HL-60 (cell line): ENCODE measurements at regions not wholly inside any gene's neighbourhood (a gene's known extent, or its start where the extent isn't known, plus 50 kb on each side); places are given as distances from the start of the nearest gene placed in this dataset.

Experiments used
- DNase-seq, 2 experiments: peaks; one replicate each; pipeline ENCODE4 v3.0.0-alpha.2; 2010 to 2020; ENCODE audit warnings: low read depth in 1 of 2, low spot score in 1 of 2
- H3K27ac ChIP-seq: fragments of 250-450 bp; sonication (Bioruptor Pico); replicated peaks from 2 replicates; pipeline ENCODE4 v1.5.1; 2020; ENCODE audit warnings: mild to moderate bottlenecking, moderate library complexity
- H3K27me3 ChIP-seq: fragments of 250-450 bp; sonication (Bioruptor Pico); 2 replicates; pipeline ENCODE4 v1.5.1; 2021; ENCODE audit warnings: mild to moderate bottlenecking, moderate library complexity; ENCODE audit not compliant: insufficient read depth, poor library complexity, severe bottlenecking
- H3K4me3 ChIP-seq: replicated peaks from 2 replicates; pipeline ENCODE4 v1.5.1; 2011; ENCODE audit warnings: mild to moderate bottlenecking, control low read depth, low read length; ENCODE audit not compliant: insufficient read depth
- GABPA ChIP-seq: IDR thresholded peaks from 2 replicates; pipeline ENCODE4 v1.6.1; 2012; ENCODE audit warnings: low read depth
- POLR2AphosphoS5 ChIP-seq: IDR thresholded peaks from 2 replicates; pipeline ENCODE4 v1.6.1; 2012; ENCODE audit warnings: low read depth
- SPI1 ChIP-seq: IDR thresholded peaks from 2 replicates; pipeline ENCODE4 v1.6.1; 2012; ENCODE audit warnings: low read depth, mild to moderate bottlenecking, borderline replicate concordance
- TF ChIP-seq, protein P1 (sequence below): IDR thresholded peaks from one replicate; pipeline ENCODE4 v1.5.1; 2011; ENCODE audit warnings: low read length, control low read depth, inconsistent platforms; ENCODE audit not compliant: insufficient read depth
- TF ChIP-seq, protein P2 (sequence below): IDR thresholded peaks from 2 replicates; pipeline ENCODE4 v1.6.1; 2012; ENCODE audit warnings: low read depth; ENCODE audit not compliant: insufficient replicate concordance

DNA sequence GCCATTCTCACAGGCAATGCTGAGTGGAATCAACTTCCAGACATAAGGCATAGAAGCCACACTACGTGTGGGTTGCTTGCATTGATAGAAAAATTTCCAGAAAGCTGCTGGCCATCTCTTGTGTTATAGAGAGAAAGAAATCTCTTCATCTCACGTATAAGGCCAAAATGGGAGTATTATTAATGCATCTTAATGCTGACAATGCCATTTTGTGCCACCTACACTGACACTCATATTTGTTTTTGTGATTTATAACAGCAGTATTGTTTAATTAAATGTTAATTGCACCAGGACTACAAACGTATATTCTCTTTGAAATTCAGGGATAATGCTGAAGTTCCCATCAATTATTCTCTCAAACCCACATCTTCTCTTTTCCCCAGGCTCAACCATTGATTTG is 56.1 kb upstream of the TMEM132D start:
- Histone ChIP-seq H3K27ac (no peak overlapping the region), H3K4me3 (no peak overlapping the region), H3K27me3 (no peaks in the 10 kb centered on the region)
- no peak for DNase-seq
- TF ChIP-seq SPI1 (no peak), GABPA (no peak), POLR2AphosphoS5 (no peak)
- TF ChIP-seq, protein P1, sequence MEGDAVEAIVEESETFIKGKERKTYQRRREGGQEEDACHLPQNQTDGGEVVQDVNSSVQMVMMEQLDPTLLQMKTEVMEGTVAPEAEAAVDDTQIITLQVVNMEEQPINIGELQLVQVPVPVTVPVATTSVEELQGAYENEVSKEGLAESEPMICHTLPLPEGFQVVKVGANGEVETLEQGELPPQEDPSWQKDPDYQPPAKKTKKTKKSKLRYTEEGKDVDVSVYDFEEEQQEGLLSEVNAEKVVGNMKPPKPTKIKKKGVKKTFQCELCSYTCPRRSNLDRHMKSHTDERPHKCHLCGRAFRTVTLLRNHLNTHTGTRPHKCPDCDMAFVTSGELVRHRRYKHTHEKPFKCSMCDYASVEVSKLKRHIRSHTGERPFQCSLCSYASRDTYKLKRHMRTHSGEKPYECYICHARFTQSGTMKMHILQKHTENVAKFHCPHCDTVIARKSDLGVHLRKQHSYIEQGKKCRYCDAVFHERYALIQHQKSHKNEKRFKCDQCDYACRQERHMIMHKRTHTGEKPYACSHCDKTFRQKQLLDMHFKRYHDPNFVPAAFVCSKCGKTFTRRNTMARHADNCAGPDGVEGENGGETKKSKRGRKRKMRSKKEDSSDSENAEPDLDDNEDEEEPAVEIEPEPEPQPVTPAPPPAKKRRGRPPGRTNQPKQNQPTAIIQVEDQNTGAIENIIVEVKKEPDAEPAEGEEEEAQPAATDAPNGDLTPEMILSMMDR, result no peak
- TF ChIP-seq, protein P2, sequence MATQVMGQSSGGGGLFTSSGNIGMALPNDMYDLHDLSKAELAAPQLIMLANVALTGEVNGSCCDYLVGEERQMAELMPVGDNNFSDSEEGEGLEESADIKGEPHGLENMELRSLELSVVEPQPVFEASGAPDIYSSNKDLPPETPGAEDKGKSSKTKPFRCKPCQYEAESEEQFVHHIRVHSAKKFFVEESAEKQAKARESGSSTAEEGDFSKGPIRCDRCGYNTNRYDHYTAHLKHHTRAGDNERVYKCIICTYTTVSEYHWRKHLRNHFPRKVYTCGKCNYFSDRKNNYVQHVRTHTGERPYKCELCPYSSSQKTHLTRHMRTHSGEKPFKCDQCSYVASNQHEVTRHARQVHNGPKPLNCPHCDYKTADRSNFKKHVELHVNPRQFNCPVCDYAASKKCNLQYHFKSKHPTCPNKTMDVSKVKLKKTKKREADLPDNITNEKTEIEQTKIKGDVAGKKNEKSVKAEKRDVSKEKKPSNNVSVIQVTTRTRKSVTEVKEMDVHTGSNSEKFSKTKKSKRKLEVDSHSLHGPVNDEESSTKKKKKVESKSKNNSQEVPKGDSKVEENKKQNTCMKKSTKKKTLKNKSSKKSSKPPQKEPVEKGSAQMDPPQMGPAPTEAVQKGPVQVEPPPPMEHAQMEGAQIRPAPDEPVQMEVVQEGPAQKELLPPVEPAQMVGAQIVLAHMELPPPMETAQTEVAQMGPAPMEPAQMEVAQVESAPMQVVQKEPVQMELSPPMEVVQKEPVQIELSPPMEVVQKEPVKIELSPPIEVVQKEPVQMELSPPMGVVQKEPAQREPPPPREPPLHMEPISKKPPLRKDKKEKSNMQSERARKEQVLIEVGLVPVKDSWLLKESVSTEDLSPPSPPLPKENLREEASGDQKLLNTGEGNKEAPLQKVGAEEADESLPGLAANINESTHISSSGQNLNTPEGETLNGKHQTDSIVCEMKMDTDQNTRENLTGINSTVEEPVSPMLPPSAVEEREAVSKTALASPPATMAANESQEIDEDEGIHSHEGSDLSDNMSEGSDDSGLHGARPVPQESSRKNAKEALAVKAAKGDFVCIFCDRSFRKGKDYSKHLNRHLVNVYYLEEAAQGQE, result no peak

DNA sequence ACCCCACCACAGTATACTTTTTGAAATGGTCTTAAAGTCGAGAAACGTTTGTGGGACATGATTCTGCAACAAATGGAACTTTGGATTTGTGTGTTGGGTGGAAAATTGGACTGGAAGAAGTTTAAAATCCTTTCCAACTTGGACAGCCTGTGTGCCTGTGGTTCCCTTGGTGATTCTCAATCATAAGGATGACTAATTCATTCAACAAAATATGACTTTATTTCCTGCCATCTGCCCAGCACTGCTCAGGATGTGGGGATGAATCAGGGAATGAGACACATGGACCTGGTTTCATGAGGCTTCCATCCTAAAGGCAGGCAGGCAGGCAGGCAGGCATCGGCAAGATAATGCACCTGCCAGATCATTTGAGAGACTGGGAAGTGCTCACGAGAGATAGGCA is 57.3 kb upstream of the TMEM132D start:
- no peak overlapping the region for H3K27ac ChIP-seq
- TF ChIP-seq GABPA, result no peak
- TF ChIP-seq POLR2AphosphoS5, result no peak
- no peak for TF ChIP-seq SPI1
- TF ChIP-seq, protein P2, result no peak
- TF ChIP-seq, protein P1, result no peak
- no peaks in the 10 kb centered on the region for H3K27me3 ChIP-seq
- DNase-seq, result no peak
- H3K4me3 ChIP-seq, result no peak overlapping the region

DNA sequence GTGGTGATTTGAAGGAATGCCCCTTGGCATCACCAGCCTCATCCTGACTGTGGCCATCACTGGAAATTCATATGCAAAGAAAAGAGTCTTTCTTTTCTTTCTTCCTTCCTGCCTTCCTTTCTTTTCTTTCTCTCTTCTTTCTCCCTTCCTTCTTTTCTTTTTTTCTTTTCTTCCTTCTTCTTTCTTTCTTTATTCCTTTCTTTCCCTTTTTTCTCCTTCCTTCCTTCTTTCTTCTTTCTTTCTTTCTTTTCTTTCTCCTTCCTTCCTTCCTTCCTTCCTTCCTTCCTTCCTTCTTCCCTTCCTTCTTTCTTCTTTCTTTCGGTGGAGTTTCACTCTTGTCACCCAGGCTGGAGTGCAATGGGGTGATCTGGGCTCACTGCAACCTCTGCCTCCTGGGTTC is 58.0 kb upstream of the TMEM132D start:
- Histone ChIP-seq H3K27me3 (no peaks in the 10 kb centered on the region), H3K4me3 (no peak overlapping the region), H3K27ac (no peak overlapping the region)
- no peak for TF ChIP-seq POLR2AphosphoS5
- TF ChIP-seq GABPA, result no peak
- no peak for TF ChIP-seq SPI1
- TF ChIP-seq, protein P1, result no peak
- TF ChIP-seq, protein P2, result no peak
- no peak for DNase-seq
